ENCODE measurements at regions not wholly inside any gene's neighbourhood (a gene's known extent, or its start where the extent isn't known, plus 50 kb on each side); places are given as distances from the start of the nearest gene placed in this dataset.
"Not testable (repeated sequence)": the region's sequence is repeated elsewhere in the genome, so short reads cannot be mapped to it uniquely, and the experiment has no call there.

DNA sequence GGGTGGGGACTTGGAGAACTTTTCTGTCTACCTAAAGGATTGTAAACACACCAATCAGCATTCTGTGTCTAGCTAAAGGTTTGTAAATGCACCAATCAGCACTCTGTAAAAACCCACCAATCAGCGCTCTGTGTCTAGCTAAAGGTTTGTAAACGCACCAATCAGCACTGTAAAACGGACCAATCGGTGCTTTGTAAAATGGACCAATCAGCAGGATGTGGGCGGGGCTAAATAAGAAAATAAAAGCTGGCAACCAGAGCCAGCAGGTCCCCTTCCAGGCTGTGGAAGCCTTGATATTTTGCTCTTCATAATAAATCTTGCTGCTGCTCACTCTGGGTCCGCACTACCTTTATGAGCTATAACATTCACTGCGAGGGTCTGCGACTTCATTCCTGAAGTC lies 331.3 kb downstream of the SUCLG1 start:
- H3K4me1 ChIP-seq (ENCODE audit: control insufficient read depth, insufficient read depth, low read length); H3K27ac ChIP-seq (ENCODE audit: control insufficient read depth, insufficient read depth); H3K27me3 ChIP-seq (replicated peaks in 1 of 2; ENCODE audit: control insufficient read depth in 2 of 2, insufficient read depth in 2 of 2, low read length in 1 of 2); H3K9ac ChIP-seq (ENCODE audit: control insufficient read depth, insufficient read depth, low read length); H3K79me2 ChIP-seq (ENCODE audit: control insufficient read depth, insufficient read depth, low read length); H3K9me3 ChIP-seq (replicated peaks; ENCODE audit: control insufficient read depth, insufficient read depth, low read length); H4K20me1 ChIP-seq (ENCODE audit: control insufficient read depth, insufficient read depth); H3K4me3 ChIP-seq; H3K4me2 ChIP-seq (ENCODE audit: control insufficient read depth, insufficient read depth); DNase-seq (ENCODE audit: low read depth, low spot score); ATAC-seq; intact Hi-C loops (cut with micrococcal nuclease; ENCODE audit: unreplicated experiment); in situ Hi-C loops (cut with MboI); BruUV-seq (replicated peaks); RAD21 ChIA-PET (ENCODE audit: unreplicated experiment); H2AFZ ChIP-seq (ENCODE audit: control insufficient read depth, low read depth, low read length); FAIRE-seq; H3K36me3 ChIP-seq (ENCODE audit: control insufficient read depth in 2 of 2, insufficient read depth in 2 of 2, low read length in 1 of 2); POLR2A ChIA-PET: not testable (repeated sequence)
- TF ChIP-seq NFYB (IDR thresholded peaks at IDR 0.05; ENCODE audit: insufficient read depth, low read depth, low read length): peak; percentile 59; the same call in 1 of the 2 replicates
- WGBS (ENCODE audit: insufficient coverage, insufficient replicate concordance, low lambda C conversion rate, missing lambda C conversion rate): 54% methylated on average over 8 of the region's 8 CpGs
- ChIA-PET CTCF (interaction anchor here (0.9 kb wide), 1 partner anchor 30 kb away, joined by 3 read pairs; no protein-coding TSS in a partner anchor), SMC1A (ENCODE audit: uncharacterized antibody, unreplicated experiment) (interaction anchor here (1.0 kb wide), 1 partner anchor 16 kb away, joined by 3 read pairs; no protein-coding TSS in a partner anchor)

DNA sequence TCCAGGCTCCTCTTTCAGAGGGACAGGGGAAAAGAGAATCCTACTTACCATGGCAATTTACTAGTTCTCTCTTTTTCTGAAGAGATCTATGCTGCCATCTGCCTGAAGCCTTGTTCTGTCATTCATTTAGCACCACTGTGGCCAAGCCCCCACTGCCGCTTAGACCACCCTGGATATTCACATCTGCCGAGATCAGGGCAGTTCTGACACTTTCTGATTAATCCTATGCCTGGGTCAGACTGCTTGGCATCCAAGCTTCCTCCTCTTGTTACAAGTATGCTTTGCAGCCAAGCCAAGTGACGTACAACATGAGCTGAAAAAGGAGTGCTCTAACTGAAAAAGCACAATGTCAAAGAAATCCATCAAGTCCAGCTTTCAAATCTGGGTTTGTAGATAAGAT lies 332.6 kb downstream of the SUCLG1 start:
- POLR2A ChIA-PET: no interaction called here
- Histone ChIP-seq H3K79me2 (ENCODE audit: control insufficient read depth, insufficient read depth, low read length) (no peaks in the 10 kb centered on the region), H2AFZ (ENCODE audit: control insufficient read depth, low read depth, low read length) (no peak overlapping the region), H3K4me2 (ENCODE audit: control insufficient read depth, insufficient read depth) (no peak overlapping the region), H3K36me3 (ENCODE audit: control insufficient read depth in 2 of 2, insufficient read depth in 2 of 2, low read length in 1 of 2) (no peaks in the 10 kb centered on the region), H3K4me3 (no peak overlapping the region), H3K4me1 (ENCODE audit: control insufficient read depth, insufficient read depth, low read length) (no peaks in the 10 kb centered on the region), H3K27ac (ENCODE audit: control insufficient read depth, insufficient read depth) (no peak overlapping the region), H3K27me3 (replicated peaks in 1 of 2; ENCODE audit: control insufficient read depth in 2 of 2, insufficient read depth in 2 of 2, low read length in 1 of 2) (no peaks in the 10 kb centered on the region), H3K9me3 (replicated peaks; ENCODE audit: control insufficient read depth, insufficient read depth, low read length) (no peaks in the 10 kb centered on the region), H3K9ac (ENCODE audit: control insufficient read depth, insufficient read depth, low read length) (no peak overlapping the region), H4K20me1 (ENCODE audit: control insufficient read depth, insufficient read depth) (no peaks in the 10 kb centered on the region)
- no peak for FAIRE-seq
- in situ Hi-C loops (cut with MboI) (no loop called here), intact Hi-C loops (cut with micrococcal nuclease; ENCODE audit: unreplicated experiment) (no loop called here)
- no TSS peak for BruUV-seq (replicated peaks)
- DNase-seq (ENCODE audit: low read depth, low spot score): no peak
- 9% methylated on average over 3 of the region's 3 CpGs for WGBS (ENCODE audit: insufficient coverage, insufficient replicate concordance, low lambda C conversion rate, missing lambda C conversion rate)
- no peak for ATAC-seq
- CTCF ChIA-PET: no interaction called here
- SMC1A ChIA-PET (ENCODE audit: uncharacterized antibody, unreplicated experiment): interaction anchor here (0.5 kb wide), 1 partner anchor 677 kb away, joined by 3 read pairs; no protein-coding TSS in a partner anchor
- RAD21 ChIA-PET (ENCODE audit: unreplicated experiment): no interaction called here
- TF ChIP-seq BHLHE40 (IDR thresholded peaks at IDR 0.05; ENCODE audit: borderline replicate concordance in 1 of 2, low read depth in 2 of 2, low read length in 1 of 2) (no peak), EGR1 (IDR thresholded peaks at IDR 0.05; ENCODE audit: borderline replicate concordance in 1 of 2, low read depth in 2 of 2, low read length in 2 of 2) (no peak), POU2F2 (IDR thresholded peaks at IDR 0.05; ENCODE audit: borderline replicate concordance, low read depth, low read length) (no peak), IKZF1 (conservative IDR thresholded peaks at IDR 0.05) (no peak), CBX5 (IDR thresholded peaks at IDR 0.05; ENCODE audit: low read depth) (no peak), MEF2A (IDR thresholded peaks at IDR 0.05; ENCODE audit: insufficient read depth, low read depth, low read length) (no peak), RFX5 (IDR thresholded peaks at IDR 0.05; ENCODE audit: low read depth, low read length) (no peak), IRF4 (IDR thresholded peaks at IDR 0.05; ENCODE audit: low read depth, low read length) (no peak), SIX5 (IDR thresholded peaks at IDR 0.05; ENCODE audit: low read depth, low read length, severe bottlenecking) (no peak), CREB1 (IDR thresholded peaks at IDR 0.05; ENCODE audit: low read depth) (no peak), PAX5 (IDR thresholded peaks at IDR 0.05; ENCODE audit: borderline replicate concordance, low read depth, low read length) (no peak)
- TF ChIP-seq, protein P1, sequence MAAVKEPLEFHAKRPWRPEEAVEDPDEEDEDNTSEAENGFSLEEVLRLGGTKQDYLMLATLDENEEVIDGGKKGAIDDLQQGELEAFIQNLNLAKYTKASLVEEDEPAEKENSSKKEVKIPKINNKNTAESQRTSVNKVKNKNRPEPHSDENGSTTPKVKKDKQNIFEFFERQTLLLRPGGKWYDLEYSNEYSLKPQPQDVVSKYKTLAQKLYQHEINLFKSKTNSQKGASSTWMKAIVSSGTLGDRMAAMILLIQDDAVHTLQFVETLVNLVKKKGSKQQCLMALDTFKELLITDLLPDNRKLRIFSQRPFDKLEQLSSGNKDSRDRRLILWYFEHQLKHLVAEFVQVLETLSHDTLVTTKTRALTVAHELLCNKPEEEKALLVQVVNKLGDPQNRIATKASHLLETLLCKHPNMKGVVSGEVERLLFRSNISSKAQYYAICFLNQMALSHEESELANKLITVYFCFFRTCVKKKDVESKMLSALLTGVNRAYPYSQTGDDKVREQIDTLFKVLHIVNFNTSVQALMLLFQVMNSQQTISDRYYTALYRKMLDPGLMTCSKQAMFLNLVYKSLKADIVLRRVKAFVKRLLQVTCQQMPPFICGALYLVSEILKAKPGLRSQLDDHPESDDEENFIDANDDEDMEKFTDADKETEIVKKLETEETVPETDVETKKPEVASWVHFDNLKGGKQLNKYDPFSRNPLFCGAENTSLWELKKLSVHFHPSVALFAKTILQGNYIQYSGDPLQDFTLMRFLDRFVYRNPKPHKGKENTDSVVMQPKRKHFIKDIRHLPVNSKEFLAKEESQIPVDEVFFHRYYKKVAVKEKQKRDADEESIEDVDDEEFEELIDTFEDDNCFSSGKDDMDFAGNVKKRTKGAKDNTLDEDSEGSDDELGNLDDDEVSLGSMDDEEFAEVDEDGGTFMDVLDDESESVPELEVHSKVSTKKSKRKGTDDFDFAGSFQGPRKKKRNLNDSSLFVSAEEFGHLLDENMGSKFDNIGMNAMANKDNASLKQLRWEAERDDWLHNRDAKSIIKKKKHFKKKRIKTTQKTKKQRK (IDR thresholded peaks at IDR 0.05; ENCODE audit: low read depth, low read length): no peak
- TF ChIP-seq, protein P2, sequence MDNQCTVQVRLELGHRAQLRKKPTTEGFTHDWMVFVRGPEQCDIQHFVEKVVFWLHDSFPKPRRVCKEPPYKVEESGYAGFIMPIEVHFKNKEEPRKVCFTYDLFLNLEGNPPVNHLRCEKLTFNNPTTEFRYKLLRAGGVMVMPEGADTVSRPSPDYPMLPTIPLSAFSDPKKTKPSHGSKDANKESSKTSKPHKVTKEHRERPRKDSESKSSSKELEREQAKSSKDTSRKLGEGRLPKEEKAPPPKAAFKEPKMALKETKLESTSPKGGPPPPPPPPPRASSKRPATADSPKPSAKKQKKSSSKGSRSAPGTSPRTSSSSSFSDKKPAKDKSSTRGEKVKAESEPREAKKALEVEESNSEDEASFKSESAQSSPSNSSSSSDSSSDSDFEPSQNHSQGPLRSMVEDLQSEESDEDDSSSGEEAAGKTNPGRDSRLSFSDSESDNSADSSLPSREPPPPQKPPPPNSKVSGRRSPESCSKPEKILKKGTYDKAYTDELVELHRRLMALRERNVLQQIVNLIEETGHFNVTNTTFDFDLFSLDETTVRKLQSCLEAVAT (IDR thresholded peaks at IDR 0.05): no peak
